ENCODE measurements at regions not wholly inside any gene's neighbourhood (a gene's known extent, or its start where the extent isn't known, plus 50 kb on each side); places are given as distances from the start of the nearest gene placed in this dataset.
A peak's percentile ranks its signal among the peaks of the same experiment; 100 is the strongest.

- H3K9me3 ChIP-seq (replicated peaks) = no peaks in the 10 kb centered on the region
- peaks cover 49% of the 10 kb centered on the region for H3K27me3 ChIP-seq (ENCODE audit: low read depth)
- DNase-seq = no peak
- intact Hi-C loops (cut with micrococcal nuclease) = no loop called here
- no peak overlapping the region for H3K27ac ChIP-seq (replicated peaks)
- peaks cover 27% of the 10 kb centered on the region for H3K4me1 ChIP-seq
- TF ChIP-seq CTCF (IDR thresholded peaks at IDR 0.05; ENCODE audit: borderline replicate concordance) = no peak
- H3K36me3 ChIP-seq = no peaks in the 10 kb centered on the region
- no peak overlapping the region for H3K4me3 ChIP-seq
These were observed 54.4 kb upstream of the TRABD2B start for GRCh38 chr1:48051466-48052126.

GRCh38 chr1:48049823-48050535 lies 52.8 kb upstream of the TRABD2B start:
- no peak overlapping the region for H3K27ac ChIP-seq (replicated peaks)
- peaks cover 33% of the 10 kb centered on the region for H3K27me3 ChIP-seq (ENCODE audit: low read depth)
- H3K36me3 ChIP-seq = no peaks in the 10 kb centered on the region
- peaks cover 27% of the 10 kb centered on the region for H3K4me1 ChIP-seq
- no peak overlapping the region for H3K4me3 ChIP-seq
- no peak for TF ChIP-seq CTCF (IDR thresholded peaks at IDR 0.05; ENCODE audit: borderline replicate concordance)
- intact Hi-C loops (cut with micrococcal nuclease) = no loop called here
- DNase-seq = no peak
- H3K9me3 ChIP-seq (replicated peaks) = no peaks in the 10 kb centered on the region

DNA sequence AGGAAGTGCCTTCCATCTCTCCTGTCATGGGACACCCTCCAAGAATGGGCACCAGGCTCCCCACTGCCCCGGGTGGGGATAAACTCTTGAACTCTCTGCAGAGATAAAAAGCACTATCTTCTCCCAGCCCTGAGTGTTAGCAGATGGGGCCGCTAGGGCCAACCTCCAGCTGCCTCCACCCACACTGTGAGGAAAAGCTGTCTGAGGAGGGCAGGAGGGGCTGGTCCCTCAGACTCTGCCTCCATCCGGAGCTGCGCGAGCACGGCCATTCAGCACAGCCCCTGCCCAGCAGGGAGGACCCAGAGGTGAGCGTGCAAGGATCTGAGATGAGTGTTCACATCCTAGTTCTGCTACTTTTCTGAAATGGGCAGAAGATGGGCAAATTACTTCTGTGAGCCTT lies 51.8 kb upstream of the TRABD2B start:
- Histone ChIP-seq H3K27ac (replicated peaks) (peak overlapping the region; percentile 42), H3K4me3 (no peak overlapping the region), H3K9me3 (replicated peaks) (no peaks in the 10 kb centered on the region), H3K4me1 (peaks cover 27% of the 10 kb centered on the region), H3K36me3 (no peaks in the 10 kb centered on the region), H3K27me3 (ENCODE audit: low read depth) (peaks cover 24% of the 10 kb centered on the region)
- intact Hi-C loops (cut with micrococcal nuclease) = no loop called here
- TF ChIP-seq CTCF (IDR thresholded peaks at IDR 0.05; ENCODE audit: borderline replicate concordance) = no peak
- DNase-seq = no peak

- no peak overlapping the region for H3K4me3 ChIP-seq
- H3K4me1 ChIP-seq = peaks cover 24% of the 10 kb centered on the region
- peak; percentile 30 for DNase-seq
- no peaks in the 10 kb centered on the region for H3K9me3 ChIP-seq (replicated peaks)
- H3K27ac ChIP-seq (replicated peaks) = peak overlapping the region; percentile 42
- H3K27me3 ChIP-seq (ENCODE audit: low read depth) = peaks cover 16% of the 10 kb centered on the region
- intact Hi-C loops (cut with micrococcal nuclease) = no loop called here
- TF ChIP-seq CTCF (IDR thresholded peaks at IDR 0.05; ENCODE audit: borderline replicate concordance) = no peak
- no peaks in the 10 kb centered on the region for H3K36me3 ChIP-seq
These were observed 50.9 kb upstream of the TRABD2B start for GRCh38 chr1:48048064-48048463.

DNA sequence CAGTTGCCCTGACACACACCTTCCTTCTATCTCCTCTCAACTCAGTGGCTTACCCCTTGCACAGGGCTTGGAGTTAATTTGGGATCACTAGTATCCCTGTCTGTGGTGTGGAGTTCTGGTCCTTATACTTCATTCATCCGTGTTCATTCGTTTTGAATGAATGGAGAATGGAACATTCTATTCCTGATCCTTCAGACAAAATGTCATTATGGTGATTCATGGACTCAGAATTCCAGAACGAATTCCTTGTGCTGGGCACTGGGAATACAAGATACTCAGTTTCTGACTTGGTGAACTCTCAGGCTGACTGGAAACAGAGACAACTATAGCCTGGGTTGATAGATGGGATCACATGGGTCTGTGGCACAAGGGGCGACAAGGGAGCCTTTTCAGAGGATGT lies 49.9 kb upstream of the TRABD2B start:
- intact Hi-C loops (cut with micrococcal nuclease) = no loop called here
- peaks cover 15% of the 10 kb centered on the region for H3K4me1 ChIP-seq
- no peaks in the 10 kb centered on the region for H3K36me3 ChIP-seq
- peak overlapping the region; percentile 27 for H3K27ac ChIP-seq (replicated peaks)
- H3K27me3 ChIP-seq (ENCODE audit: low read depth) = peaks cover 17% of the 10 kb centered on the region
- no peak overlapping the region for H3K4me3 ChIP-seq
- H3K9me3 ChIP-seq (replicated peaks) = no peaks in the 10 kb centered on the region
- no peak for DNase-seq
- no peak for TF ChIP-seq CTCF (IDR thresholded peaks at IDR 0.05; ENCODE audit: borderline replicate concordance)
